BE2C (cell line): ENCODE measurements at regions not wholly inside any gene's neighbourhood (a gene's known extent, or its start where the extent isn't known, plus 50 kb on each side); places are given as distances from the start of the nearest gene placed in this dataset.

Experiments used
- DNase-seq: peaks from one replicate; pipeline ENCODE4 v3.0.0-alpha.2; 2020
- H3K27me3 ChIP-seq: fragments of 250-450 bp; sonication (Bioruptor Pico); 2 replicates; pipeline ENCODE4 v1.5.1; 2020; ENCODE audit warnings: mild to moderate bottlenecking
- H3K36me3 ChIP-seq: fragments of 250-450 bp; sonication (Bioruptor Pico); 2 replicates; pipeline ENCODE4 v1.5.1; 2020; ENCODE audit warnings: mild to moderate bottlenecking
- H3K4me1 ChIP-seq: fragments of 250-450 bp; sonication (Bioruptor Pico); 2 replicates; pipeline ENCODE4 v1.5.1; 2020
- H3K4me3 ChIP-seq: 2 replicates; pipeline ENCODE4 v1.5.1; 2011; ENCODE audit warnings: low read depth, low read length
- H3K9me3 ChIP-seq: fragments of 250-450 bp; sonication (Bioruptor Pico); 2 replicates; pipeline ENCODE4 v1.5.1; 2020
- CTCF ChIP-seq: IDR thresholded peaks from 2 replicates; pipeline ENCODE4 v1.5.1; 2012; ENCODE audit warnings: mild to moderate bottlenecking, low read depth, low read length

DNA sequence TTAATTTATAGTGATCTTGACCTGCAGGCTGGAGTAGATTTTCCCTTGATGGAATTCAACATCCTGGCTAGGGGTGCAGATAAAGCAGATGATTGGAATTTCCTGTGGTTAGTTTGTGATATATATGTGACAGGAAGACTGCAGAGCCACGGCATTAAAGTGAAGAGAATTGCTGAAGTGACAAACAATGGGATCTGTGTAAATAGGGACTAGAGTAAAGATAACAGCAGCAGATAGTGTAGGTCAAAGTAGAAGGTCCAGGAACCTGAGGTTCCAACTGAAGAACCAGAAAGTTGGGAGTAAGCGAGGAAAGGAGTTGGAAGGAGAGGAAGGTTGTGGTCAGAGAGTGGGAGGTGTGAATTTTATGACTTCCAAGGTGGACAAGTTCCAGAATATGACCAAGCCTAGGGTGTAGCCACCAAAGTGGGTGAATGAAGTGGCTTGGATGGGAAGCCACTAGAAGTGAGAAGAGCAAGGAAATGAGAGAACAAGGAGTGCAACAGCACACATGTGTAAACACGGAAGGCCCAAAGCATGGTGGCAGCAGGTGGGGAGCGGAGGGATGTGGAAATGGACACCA, 325.0 kb downstream of the RAB28 start:
- no peak for DNase-seq
- H3K4me1 ChIP-seq, result no peaks in the 10 kb centered on the region

GRCh38 chr4:13151194-13151593, 332.9 kb downstream of the RAB28 start:
- Histone ChIP-seq H3K27me3 (no peaks in the 10 kb centered on the region), H3K9me3 (no peaks in the 10 kb centered on the region), H3K36me3 (no peaks in the 10 kb centered on the region), H3K4me3 (no peak overlapping the region), H3K4me1 (no peaks in the 10 kb centered on the region)
- TF ChIP-seq CTCF, result no peak
- no peak for DNase-seq

More for the DNA sequence above, 325.0 kb downstream of the RAB28 start:
- no peak overlapping the region for H3K4me3 ChIP-seq
- no peaks in the 10 kb centered on the region for H3K36me3 ChIP-seq
- H3K27me3 ChIP-seq, result no peaks in the 10 kb centered on the region
- no peaks in the 10 kb centered on the region for H3K9me3 ChIP-seq
- TF ChIP-seq CTCF, result no peak

DNA sequence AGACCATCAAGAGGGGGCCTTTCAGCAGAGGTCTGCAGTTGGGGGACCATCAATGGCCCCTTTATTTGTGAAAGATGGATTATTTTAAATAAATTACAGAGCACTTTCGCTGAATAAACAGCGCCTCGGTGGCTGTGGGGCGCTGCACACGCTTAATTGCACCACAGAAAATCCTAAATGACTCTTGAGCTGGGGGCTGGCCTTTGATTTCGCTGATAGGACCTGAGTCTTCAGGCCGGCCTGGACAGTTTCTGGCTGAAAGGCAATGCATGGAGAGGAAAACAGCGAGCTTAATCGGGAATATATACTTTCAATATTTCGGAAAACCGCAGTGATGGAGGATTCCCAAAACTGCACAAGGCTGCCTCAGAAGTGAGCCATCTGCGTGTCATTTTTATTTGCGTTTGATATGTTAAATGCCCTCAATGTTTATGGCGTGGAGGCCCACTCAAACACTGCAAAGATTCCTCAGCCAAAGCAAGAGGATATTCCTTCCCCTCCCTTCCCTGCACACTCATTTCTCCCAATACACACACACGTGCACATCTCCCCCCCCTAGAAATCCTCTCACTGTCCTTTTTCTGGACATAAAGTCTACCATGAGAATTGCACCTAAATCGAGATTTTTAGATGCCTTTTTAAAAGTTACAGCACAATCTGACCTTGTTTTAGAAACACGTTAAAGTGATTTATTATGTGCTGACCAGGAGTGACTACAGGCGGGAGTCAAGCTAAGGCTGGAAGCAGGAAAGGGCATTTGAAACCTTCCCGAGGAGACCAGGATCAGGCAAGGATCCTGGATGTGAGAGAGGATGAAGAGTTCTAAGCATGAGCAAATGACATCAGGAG, 340.7 kb downstream of the RAB28 start:
- no peak for TF ChIP-seq CTCF
- Histone ChIP-seq H3K9me3 (no peaks in the 10 kb centered on the region), H3K4me3 (no peak overlapping the region), H3K4me1 (no peaks in the 10 kb centered on the region), H3K27me3 (no peaks in the 10 kb centered on the region), H3K36me3 (no peaks in the 10 kb centered on the region)
- peak; percentile 6 for DNase-seq

DNA sequence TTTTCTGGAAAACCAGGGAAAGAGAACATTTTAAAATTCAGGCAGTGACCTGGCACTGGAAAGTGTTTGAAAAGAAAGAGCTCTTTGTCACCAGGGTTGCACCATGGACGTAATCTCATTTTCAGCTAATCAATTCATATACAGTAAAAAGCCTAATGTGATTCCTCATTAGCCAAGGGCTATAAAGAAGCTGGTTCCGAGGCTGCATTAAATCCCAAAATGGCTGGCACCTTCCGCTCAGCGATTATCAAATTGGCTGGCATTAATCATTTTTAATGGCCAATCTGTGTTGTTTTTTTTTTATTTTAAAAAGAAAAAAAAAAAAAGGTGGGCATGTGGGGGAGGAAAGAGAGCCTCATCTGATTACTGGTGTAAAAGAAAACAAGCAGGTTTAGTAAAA, 341.4 kb downstream of the RAB28 start:
- DNase-seq, result no peak
- no peak for TF ChIP-seq CTCF

DNA sequence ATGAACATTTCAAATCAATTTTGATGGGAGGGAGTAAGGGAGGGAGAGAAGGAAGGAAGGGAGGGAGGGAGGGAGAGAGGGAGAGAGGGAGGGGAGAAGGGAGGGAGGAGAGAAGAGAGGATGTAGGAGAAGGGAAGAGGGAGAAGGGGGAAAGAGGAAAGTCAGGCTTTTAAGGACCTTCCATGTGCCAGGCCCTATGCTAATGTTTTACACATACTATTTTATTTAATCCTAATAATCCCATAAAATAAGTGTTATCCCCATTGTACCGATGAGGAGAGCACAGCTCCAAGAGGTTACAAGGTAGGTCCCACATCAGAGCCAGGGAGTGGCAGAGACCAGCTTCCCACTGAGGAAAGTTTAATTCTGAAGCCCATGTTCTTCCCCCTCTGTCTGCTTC, 341.9 kb downstream of the RAB28 start:
- TF ChIP-seq CTCF, result no peak
- no peaks in the 10 kb centered on the region for H3K4me1 ChIP-seq
- no peak overlapping the region for H3K4me3 ChIP-seq
- H3K27me3 ChIP-seq, result no peaks in the 10 kb centered on the region
- H3K36me3 ChIP-seq, result no peaks in the 10 kb centered on the region
- DNase-seq, result no peak
- H3K9me3 ChIP-seq, result no peaks in the 10 kb centered on the region

More for the DNA sequence above, 341.4 kb downstream of the RAB28 start:
- Histone ChIP-seq H3K4me1 (no peaks in the 10 kb centered on the region), H3K36me3 (no peaks in the 10 kb centered on the region), H3K9me3 (no peaks in the 10 kb centered on the region), H3K27me3 (no peaks in the 10 kb centered on the region), H3K4me3 (no peak overlapping the region)

DNA sequence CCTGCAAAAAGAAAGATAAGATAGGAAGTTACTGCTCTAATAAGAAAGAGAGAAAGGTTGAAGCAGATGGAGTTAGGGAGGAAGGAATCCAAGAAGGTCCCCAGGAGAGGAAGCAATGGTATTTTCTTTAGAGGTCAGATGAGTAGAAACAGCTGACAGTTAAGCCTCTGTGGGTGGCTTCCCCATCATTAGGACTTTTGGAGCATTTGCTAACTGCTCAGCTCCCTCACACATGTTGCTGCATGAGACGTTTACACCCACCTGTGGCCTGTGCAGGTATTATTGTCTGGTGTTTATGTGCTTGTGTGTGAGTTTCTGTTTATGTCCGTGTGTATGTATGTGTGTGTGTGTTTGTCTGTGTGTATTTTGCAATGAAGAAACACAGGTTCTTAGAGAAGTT, 346.8 kb downstream of the RAB28 start:
- no peaks in the 10 kb centered on the region for H3K27me3 ChIP-seq
- no peak overlapping the region for H3K4me3 ChIP-seq
- no peak for DNase-seq
- no peak for TF ChIP-seq CTCF
- no peaks in the 10 kb centered on the region for H3K9me3 ChIP-seq
- H3K4me1 ChIP-seq, result no peaks in the 10 kb centered on the region
- no peaks in the 10 kb centered on the region for H3K36me3 ChIP-seq
